Fibroblast of skin of right biceps (primary cell): ENCODE measurements at regions not wholly inside any gene's neighbourhood (a gene's known extent, or its start where the extent isn't known, plus 50 kb on each side); places are given as distances from the start of the nearest gene placed in this dataset.

Experiments
- DNase-seq: peaks from one replicate; pipeline ENCODE4 v3.0.0-alpha.2; 2013

GRCh38 chr16:89027281-89027680 lies 50.3 kb upstream of the CBFA2T3 start:
- DNase-seq, result no peak

DNA sequence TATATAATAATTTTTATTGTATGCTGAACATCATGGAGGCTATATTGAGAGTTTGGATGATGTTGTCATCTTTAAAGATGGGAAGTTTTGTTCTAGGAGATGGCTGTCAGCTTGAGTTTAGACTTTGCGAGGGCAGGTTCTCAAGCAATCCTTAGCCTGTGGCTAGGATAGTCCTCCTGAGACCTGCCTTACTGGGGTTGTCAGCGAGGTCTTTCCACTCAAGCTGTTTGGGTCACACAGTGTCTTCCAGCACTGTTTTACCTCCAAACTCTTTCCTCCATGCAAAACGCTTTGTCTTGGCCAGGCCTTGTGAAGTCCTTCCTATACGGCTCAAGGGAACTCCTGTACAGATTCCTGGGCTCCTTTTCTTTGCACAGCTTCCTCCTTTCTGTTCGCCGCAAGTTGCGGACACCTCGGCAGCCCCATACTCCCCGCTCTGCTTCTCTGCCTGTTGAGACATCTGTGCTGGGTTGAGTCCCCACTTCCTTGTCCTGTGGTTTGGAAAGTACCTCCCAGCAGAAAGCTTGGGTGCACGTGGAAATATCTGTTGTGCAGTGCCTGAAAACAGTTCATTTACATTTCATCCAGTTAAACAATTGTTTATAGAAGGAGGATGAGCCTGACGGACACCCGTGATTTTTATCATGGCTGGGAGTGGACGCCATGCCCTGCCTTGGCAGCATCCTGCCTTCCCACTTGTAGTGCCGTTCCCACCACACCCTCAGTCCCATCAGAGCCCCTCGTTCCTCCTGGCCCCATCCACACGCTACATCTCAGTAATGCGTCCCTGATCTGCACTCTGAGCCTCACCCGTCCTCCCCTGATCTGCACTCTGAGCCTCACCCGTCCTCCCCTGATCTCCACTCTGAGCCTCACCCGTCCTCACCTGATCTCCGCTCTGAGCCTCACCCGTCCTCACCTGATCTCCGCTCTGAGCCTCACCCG lies 55.0 kb upstream of the CBFA2T3 start:
- DNase-seq, result no peak

- DNase-seq, result no peak
These were observed 56.3 kb upstream of the CBFA2T3 start for GRCh38 chr16:89033304-89033703.

DNA sequence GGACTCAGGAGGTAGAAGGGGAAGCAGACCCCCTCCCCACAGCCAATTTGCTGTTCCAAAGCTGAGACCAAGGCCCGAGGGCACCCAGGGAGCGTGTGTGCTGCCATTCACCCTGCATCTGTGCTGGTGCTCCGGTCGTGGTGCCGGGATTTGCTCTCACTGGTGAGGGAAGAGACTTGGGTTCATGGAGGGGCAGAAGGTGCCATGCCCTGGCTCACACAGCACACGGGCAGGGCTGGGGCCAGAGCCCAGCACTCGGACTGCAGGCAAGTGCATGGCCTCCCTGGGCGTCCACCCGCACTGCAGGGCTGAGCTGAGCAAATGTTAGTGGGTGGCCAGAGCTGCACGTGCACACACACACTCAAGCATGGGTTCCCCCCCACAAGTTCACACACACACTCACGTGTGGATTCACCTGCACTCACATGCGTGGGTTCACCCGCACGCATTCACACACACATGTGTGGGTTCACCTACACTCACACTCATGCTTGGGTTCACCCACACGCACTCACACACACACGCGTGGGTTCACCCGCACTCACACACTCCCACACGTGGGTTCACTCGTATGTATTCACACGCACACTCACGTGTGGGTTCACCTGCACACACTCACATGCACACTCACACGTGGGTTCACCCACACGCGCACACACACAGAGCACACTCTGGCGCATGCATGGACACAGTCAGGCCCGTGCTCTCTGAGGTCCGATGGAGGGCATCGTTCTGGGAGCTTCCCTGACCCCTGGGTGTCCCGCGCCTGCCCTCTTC lies 57.0 kb upstream of the CBFA2T3 start:
- DNase-seq, result no peak

DNA sequence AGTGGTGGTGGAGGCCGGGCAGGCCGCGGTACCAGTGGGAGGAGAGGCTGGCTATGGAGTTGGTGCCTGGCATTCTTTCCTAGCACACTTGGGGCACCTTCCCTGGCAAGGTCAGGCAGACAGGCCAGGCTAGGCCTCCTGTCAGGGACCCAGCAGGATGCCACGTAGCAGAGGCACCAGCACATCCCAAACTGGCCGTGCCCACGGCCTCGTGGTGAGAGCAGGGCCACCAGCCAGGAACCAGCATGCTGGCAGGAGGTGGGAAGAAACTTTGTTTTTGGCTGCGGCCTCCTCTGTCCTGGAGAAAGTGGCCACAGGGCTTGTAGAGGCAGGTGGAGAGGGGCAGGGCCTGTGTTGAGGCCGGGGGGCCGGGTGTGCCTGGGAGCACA lies 57.6 kb upstream of the CBFA2T3 start:
- no peak for DNase-seq

DNA sequence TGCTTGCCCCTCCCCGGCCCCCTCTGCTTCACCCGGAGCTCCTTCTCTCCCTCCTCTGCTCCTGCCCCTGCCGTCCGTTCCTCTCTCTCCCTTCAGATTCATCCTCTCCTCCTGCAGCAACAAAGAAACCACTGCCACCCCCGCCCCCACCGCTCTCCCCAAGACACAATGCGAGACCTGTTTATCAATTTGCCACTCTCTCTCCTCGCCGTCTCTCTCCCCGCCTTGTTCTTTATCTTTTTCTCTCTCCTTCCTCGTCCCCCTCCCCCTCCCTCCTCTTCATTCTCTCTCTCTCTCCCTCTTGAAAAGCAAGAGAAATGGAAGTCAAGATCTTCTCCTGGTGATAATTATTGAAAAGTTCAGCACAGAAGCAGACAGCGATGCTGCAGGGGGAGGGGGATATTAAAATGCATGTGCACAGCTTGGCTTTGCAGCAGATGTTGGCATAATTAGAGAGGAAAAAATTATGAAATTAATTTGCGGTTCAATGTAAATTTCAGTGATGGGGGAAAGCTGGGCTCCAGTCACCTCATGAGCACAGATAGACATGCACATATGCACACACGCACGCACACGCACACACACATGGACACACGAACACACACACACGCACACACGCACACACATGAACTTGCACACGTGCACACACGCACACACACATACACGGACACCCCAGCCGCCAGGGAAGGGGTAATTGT lies 58.1 kb upstream of the CBFA2T3 start:
- DNase-seq, result no peak

DNA sequence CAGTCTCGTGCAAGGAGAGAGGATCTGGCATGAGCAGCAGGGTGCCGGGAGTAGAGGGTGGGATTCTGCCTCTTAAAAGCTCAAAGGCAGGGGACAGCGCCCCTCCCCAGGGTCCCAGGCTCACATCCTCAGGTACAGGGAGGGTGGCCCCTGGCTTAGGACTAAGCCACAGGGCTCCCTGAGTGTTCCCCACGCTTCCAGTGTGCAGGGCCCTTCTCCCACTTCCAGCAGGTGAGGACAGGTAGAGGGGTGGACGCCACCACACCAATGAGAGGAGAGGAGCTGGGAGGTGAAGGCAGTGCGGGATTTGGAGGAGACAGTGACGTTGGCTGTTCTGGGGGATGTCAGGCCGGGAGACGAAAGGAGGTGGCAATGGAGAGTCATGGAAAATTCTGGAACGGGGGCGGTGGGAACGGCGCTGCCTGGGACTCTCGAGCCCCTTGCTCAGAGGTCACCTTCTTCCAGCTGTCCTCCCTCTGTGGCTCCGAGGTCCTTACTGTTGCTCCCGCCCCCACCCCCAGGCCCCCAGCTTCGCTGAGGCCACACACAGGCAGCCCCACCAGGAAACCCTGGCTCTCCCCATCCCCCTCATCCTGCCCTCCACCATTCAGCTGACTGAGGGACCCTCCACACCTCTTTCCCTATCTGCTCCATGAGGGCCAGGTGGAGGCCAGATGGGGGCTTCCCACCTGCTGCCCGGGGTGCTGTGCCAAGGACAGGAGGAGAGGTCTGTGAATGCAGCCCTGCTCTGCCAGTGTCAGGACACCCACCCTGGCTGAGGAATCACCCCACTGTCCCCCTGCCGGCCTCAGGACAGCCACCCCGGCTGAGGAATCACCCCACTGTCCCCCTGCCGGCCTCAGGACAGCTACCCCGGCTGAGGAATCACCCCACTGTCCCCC lies 57.7 kb upstream of the ACSF3 start:
- no peak for DNase-seq

GRCh38 chr16:89036776-89037175 lies 56.9 kb upstream of the ACSF3 start:
- DNase-seq, result no peak

DNA sequence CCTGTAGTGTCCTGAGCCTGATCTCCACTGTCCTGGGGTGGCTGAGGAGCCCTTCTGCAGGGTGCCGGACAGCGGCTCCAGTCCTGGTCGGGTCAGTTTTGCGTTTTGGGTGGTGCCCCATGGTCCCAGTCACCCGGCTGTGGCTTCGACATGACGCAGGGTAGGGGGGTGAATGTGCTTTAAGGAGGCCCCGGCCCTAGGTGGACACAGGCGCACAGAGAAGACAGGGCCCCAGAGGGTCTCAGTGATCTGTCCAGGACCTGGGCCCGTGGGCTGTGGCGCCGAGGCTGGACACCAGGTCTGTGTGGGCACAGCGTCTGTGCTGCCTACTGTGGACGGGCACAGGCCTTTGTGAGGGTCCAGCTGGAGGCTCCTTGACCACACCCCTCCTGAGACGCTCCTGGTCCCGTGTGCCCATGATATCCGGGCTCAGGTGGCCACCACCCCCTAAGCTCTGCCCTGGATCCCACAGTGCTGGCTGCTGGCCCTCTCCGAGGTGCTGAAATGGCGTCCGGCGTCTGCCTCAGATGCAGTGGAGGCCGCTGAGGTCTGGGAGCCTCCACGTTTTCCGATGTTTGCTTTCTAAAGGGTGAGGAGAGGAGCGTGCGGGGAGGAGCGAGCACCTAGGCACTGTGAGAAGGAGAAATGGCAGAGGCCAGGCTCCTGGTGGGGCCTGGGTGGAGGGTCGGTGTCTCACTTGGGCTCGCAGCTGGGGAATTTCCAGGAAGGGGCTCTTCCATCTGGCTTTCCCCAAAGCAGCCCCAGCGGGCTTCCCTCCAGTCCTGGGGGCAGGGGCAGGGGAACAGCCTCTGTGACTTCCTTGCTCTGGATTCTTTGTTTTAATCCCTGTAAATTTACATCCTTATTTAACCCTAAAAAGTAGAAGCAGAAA lies 56.1 kb upstream of the ACSF3 start:
- DNase-seq, result peak; percentile 27

DNA sequence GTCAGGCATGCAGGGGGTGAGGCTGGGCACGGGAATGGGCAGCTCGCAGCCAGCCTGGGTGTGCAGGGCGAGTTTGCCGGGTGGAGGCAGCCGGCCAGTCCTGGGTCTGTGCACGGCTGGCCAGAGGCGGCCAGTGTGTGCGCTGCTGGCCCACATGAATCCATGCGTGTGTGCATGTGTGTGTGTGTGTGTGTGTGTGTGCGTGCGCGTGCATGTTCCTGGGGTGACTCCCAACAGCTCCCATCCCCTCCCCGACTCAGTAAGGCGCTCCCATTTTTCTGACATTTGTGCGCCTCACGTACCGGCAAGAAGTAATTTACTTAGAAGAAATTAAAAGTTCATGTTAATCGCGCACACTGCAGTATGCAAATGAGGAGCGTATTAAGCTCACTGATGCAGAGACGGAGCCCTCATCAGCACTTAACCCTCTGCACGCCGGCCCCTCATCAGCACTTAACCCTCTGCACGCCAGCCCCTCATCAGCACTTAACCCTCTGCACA lies 55.4 kb upstream of the ACSF3 start:
- DNase-seq, result no peak

DNA sequence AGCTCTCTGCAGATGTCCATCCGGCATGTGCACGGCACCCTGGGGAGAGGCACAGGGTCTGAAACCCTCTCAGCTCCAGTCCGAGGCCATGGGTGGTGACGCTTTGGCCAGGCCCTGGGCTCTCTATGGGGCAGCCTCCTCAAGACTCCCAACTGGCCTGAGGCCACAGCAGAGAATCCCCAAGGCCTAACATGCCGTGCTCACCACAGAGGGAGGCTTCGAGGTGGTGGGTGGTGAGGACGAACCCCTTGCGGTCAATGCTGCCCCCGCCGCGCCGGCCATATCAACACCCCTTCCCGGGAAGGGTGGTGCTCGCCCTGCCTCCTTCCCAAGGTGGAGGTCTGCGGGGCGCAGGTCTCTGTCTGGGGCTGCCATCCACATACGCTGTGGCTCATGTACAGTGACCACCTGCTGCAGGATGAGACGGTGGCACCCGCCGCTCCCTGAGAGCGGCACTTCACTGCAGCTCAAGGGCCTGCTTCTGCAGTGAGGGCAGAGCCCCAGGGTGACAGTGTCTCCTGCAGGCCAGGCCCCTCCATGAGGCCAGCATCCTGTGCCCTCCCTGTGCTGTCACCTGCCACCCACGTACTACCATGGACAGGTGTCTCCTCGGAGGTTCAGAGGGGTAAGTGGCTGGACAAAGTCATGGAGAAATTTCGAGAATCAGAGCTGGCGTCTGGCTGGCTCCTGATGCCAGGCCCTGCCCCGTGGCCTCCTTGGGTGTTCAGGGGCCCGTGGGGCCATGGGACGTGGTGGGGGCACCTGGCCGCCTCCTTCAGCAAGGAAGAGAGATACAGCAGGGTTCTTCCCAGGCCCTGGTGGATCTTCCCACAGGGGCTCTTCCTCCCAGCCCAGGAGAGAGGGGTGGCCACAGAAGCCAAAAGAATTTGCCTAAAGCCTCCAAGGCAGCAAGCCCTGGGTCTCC lies 54.6 kb upstream of the ACSF3 start:
- no peak for DNase-seq

DNA sequence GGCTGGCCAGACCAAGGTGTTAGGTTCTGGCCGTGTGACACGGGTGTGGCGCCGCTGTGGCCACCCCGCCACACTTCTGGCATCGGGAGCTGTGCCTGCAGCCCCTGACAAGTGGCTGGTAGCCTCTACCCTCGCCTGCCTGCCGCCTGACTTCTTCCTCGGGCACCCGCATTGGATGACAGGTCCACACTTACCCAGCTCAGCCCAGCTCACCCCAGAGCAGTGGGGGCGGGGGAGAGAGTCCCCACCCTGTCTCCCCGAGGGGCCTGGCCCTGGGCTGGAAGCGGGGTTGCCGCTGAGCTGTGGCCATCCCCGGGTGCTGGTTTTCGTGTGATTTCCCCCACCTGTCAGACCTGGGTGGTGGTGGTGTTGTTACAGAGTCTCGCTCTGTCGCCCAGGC lies 53.9 kb upstream of the ACSF3 start:
- DNase-seq, result no peak

GRCh38 chr16:89040391-89040790 lies 53.3 kb upstream of the ACSF3 start:
- no peak for DNase-seq

- DNase-seq, result no peak
These were observed 52.6 kb upstream of the ACSF3 start for GRCh38 chr16:89040861-89041570.

DNA sequence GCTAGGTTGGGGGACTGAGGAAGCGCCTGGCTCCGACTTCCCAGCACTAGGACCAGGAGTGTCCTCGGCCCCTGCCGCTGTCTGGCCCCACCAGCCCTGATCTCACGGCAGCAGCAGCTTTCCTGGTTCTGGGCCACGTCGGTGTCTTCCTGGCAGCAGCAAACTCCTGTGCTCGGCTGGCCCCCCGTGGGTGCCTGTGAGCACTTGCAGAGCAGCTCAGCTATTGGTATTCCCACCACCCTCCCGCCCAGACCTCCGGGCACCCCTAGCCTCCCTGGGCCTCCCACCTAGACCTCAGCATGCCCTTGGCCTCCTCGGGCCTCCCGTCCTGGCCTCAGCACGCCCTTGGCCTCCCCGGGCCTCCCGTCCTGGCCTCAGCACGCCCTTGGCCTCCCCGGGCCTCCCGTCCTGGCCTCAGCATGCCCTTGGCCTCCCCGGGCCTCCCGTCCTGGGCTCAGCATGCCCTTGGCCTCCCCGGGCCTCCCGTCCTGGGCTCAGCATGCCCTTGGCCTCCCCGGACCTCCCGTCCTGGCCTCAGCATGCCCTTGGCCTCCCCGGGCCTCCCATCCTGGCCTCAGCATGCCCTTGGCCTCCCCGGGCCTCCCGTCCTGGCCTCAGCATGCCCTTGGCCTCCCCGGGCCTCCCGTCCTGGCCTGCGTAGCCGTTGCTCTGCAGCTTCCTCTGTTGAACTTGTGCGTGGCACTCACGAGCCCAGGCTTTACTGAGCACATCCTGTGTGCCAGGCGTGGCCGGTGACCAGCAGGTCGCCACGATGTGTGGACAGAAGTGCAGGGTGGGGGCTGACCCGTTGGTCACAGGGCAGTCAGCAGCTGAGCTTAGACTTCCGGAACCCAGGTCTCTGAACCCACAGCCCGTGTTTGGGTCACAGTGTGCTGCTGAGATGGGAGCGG lies 51.8 kb upstream of the ACSF3 start:
- no peak for DNase-seq

DNA sequence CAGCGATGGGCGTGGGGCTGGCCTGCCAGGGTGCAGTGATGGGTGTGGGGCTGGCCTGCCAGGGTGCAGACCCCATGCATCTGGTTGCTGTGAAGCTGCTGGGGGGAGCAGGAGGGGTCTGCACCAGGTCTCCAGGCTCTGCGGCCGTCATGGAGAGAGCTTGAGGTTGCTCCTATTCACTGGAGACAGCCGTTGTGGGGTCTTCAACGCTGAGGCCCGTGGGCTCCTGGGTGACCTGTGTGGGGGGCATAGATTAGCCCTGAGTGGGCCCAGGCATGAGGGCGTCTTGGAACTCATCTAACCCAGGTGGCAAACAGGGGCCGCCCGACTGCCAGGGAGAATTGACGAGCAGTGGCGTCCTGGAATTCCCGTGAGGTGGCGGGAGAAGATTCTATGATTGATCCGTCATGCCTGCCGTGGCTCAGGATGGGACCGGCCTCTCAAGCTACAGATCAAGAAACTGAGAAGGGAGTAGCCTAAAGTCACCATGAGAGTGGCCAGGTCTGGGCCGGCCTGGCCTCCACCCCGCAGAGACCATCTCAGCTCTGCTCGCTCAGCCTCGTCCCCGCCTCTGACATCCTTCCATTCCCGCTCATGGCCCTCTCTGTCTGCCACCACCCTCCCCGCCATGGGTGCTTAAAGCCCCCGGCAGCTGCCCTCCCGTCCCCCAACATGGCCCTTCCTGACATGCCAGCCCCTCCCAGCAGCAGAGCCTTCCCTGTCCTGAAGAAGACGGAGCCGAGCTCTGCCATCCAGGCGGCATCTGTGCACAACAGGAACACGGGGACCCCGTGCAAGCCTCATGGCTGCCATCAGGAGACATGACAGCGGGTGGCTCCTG lies 50.7 kb upstream of the ACSF3 start:
- DNase-seq, result no peak
